ENCODE measurements at regions not wholly inside any gene's neighbourhood (a gene's known extent, or its start where the extent isn't known, plus 50 kb on each side); places are given as distances from the start of the nearest gene placed in this dataset.

GRCh38 chr11:19577976-19578619 is 134.5 kb upstream of the NAV2 start:
- ChIA-PET CTCF (ENCODE audit: partially characterized antibody) (interaction anchor here (0.9 to 8.0 kb wide), 3 partner anchors 14 to 45 kb away, joined by 3 to 55 read pairs (median 4); no protein-coding TSS in a partner anchor), POLR2A (ENCODE audit: partially characterized antibody) (no interaction called here)
- Histone ChIP-seq H2BK20ac (ENCODE audit: low read length) (peak overlapping the region; percentile 35; the same call in 1 of the 2 replicates), H3K23me2 (ENCODE audit: low read depth, low read length) (peaks cover 2% of the 10 kb centered on the region; the same call in 1 of the 2 replicates), H2BK12ac (ENCODE audit: low read depth, low read length) (no peak overlapping the region), H2AK5ac (ENCODE audit: low read depth, low read length) (no peak overlapping the region), H3K14ac (ENCODE audit: insufficient read length) (no peak overlapping the region), H3K9me3 (ENCODE audit: insufficient read depth in 2 of 2, low read depth in 1 of 2, low read length in 1 of 2) (no peaks in the 10 kb centered on the region), H2BK15ac (ENCODE audit: low read length) (no peak overlapping the region), H3K79me1 (ENCODE audit: low read depth, low read length) (no peaks in the 10 kb centered on the region), H3K4ac (replicated peaks; ENCODE audit: insufficient read length, low read depth, low read length) (no peak overlapping the region), H3K27me3 (replicated peaks in 1 of 4; ENCODE audit: control insufficient read depth in 3 of 4, extremely low read depth in 1 of 4, insufficient read depth in 3 of 4, low read length in 3 of 4) (no peaks in the 10 kb centered on the region), H2BK120ac (replicated peaks; ENCODE audit: low read depth, low read length) (no peak overlapping the region), H2AFZ (ENCODE audit: low read length) (0 out of 2 replicates have a peak overlapping the region, but pooled peaks have one; percentile 63), H2BK5ac (ENCODE audit: low read depth, low read length) (no peak overlapping the region), H3K18ac (ENCODE audit: extremely low read depth, low read length) (no peak overlapping the region), H3K79me2 (ENCODE audit: control insufficient read depth in 1 of 2, insufficient read depth in 2 of 2, low read length in 2 of 2) (no peaks in the 10 kb centered on the region), H3K23ac (ENCODE audit: insufficient read length) (no peak overlapping the region), H4K8ac (ENCODE audit: extremely low read depth, insufficient read depth, low read length) (peak overlapping the region; percentile 59), H3K4me3 (ENCODE audit: extremely low read depth in 1 of 4, insufficient read depth in 2 of 4, low read depth in 3 of 4, low read length in 4 of 4) (no peak overlapping the region), H3K56ac (replicated peaks; ENCODE audit: insufficient read length, low read depth, low read length) (no peak overlapping the region), H4K5ac (ENCODE audit: insufficient read length, low read depth, low read length) (no peak overlapping the region), H4K20me1 (replicated peaks in 1 of 2; ENCODE audit: control insufficient read depth in 1 of 2, insufficient read depth in 2 of 2, low read length in 2 of 2) (no peaks in the 10 kb centered on the region), H3K4me2 (ENCODE audit: insufficient read depth in 1 of 2, low read depth in 2 of 2, low read length in 2 of 2) (no peak overlapping the region), H3K36me3 (ENCODE audit: control insufficient read depth in 2 of 4, insufficient read depth in 4 of 4, low read length in 3 of 4) (no peaks in the 10 kb centered on the region), H3K27ac (ENCODE audit: low read depth, low read length) (no peak overlapping the region), H4K91ac (replicated peaks; ENCODE audit: insufficient read length, low read length) (no peak overlapping the region), H3K9ac (replicated peaks in 1 of 4; ENCODE audit: extremely low read depth in 1 of 4, low read depth in 3 of 4, low read length in 3 of 4) (no peak overlapping the region), H3K4me1 (replicated peaks in 1 of 4; ENCODE audit: control insufficient read depth in 3 of 4, insufficient read depth in 4 of 4, low read length in 3 of 4) (peaks cover 0 to 3% (median 0%) of the 10 kb centered on the region in 4 experiments; a peak in 1 of 7 replicates)
- WGBS, 2 experiments (ENCODE audit: extremely low coverage in 1 of 2, insufficient coverage in 1 of 2, insufficient read length in 1 of 2, insufficient replicate concordance in 2 of 2, low coverage in 1 of 2, low lambda C conversion rate in 2 of 2, missing lambda C conversion rate in 1 of 2), result 79% methylated on average over 9 of the region's 9 CpGs; no CpG with 5 or more reads in 1 of the 2 experiments
- FAIRE-seq (no peak), DNase-seq (ENCODE audit: low read depth in 1 of 2, low spot score in 2 of 2) (no peak)
- no peak for TF ChIP-seq PHF8 (conservative IDR thresholded peaks at IDR 0.05; ENCODE audit: low read depth, low read length)
- TF ChIP-seq ATF3 (IDR thresholded peaks at IDR 0.05; ENCODE audit: insufficient read depth, low read depth, low read length), result no peak
- no peak for TF ChIP-seq MAFK (IDR thresholded peaks at IDR 0.05; ENCODE audit: low read depth, low read length)
- no peak for TF ChIP-seq CTCF (IDR thresholded peaks at IDR 0.05; ENCODE audit: control extremely low read depth in 1 of 3, insufficient read depth in 1 of 3, low read depth in 1 of 3, low read length in 3 of 3)
- TF ChIP-seq E2F6 (IDR thresholded peaks at IDR 0.05), result no peak
- TF ChIP-seq JUND (IDR thresholded peaks at IDR 0.05; ENCODE audit: low read length), result no peak
